ENCODE measurements at regions not wholly inside any gene's neighbourhood (a gene's known extent, or its start where the extent isn't known, plus 50 kb on each side); places are given as distances from the start of the nearest gene placed in this dataset.

DNA sequence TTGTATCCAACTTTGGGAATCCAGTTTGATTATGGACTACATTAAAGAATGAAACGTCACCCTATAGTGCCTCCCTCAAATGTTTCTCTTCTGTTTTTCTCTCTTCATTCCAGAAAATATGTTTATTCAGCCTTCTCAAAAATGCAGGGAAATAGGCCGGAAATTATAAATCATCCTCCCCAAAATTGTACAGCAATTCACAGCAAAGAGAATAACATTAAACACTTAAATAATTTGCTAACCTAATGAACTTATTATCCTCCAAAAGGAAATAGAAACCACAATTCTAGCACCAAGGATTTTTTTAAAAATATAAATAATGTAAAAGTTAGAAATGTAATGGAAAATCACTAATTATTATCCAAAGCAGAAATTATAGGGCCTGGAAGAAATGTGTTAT is 115.9 kb upstream of the CCNG1 start:
- H3K18ac ChIP-seq (ENCODE audit: low read depth, low read length), result no peak overlapping the region
- H3K79me1 ChIP-seq (ENCODE audit: low read depth in 1 of 2, low read length in 2 of 2), result no peaks in the 10 kb centered on the region
- H2BK15ac ChIP-seq (ENCODE audit: low read depth, low read length), result no peak overlapping the region
- H3K27me3 ChIP-seq (ENCODE audit: control insufficient read depth, insufficient read depth, low read length), result no peaks in the 10 kb centered on the region
- no peak overlapping the region for H3K4me3 ChIP-seq (ENCODE audit: insufficient read depth, low read depth, low read length)
- H3K23ac ChIP-seq (ENCODE audit: low read depth, low read length), result no peak overlapping the region
- no peak overlapping the region for H4K5ac ChIP-seq (ENCODE audit: low read depth, low read length)
- no peak overlapping the region for H3K14ac ChIP-seq (replicated peaks; ENCODE audit: low read depth, low read length)
- no TSS peak for BruUV-seq (replicated peaks)
- H3K9me3 ChIP-seq (ENCODE audit: control insufficient read depth, insufficient read depth, low read length), result peaks cover 5% of the 10 kb centered on the region
- H3K9ac ChIP-seq (ENCODE audit: low read depth, low read length), result no peak overlapping the region
- H2BK20ac ChIP-seq (ENCODE audit: low read depth, low read length), result no peak overlapping the region
- H3K4ac ChIP-seq (ENCODE audit: low read depth, low read length), result no peak overlapping the region
- H2BK120ac ChIP-seq (ENCODE audit: low read depth, low read length), result no peak overlapping the region
- H3K9me1 ChIP-seq (ENCODE audit: insufficient read depth, low read length), result no peaks in the 10 kb centered on the region
- H3K4me1 ChIP-seq (ENCODE audit: control insufficient read depth, insufficient read depth, low read length), result no peaks in the 10 kb centered on the region
- no peak overlapping the region for H2AK9ac ChIP-seq (replicated peaks; ENCODE audit: low read depth, low read length, poor library complexity)
- no peak for ATAC-seq (ENCODE audit: low read depth)
- ChIA-PET CTCF (no interaction called here), POLR2A (ENCODE audit: unreplicated experiment) (no interaction called here)
- H3K4me2 ChIP-seq (ENCODE audit: low read depth, low read length), result no peak overlapping the region
- no peak overlapping the region for H2AK5ac ChIP-seq (ENCODE audit: low read depth, low read length)
- no peak overlapping the region for H2BK5ac ChIP-seq (ENCODE audit: low read depth, low read length, poor library complexity, severe bottlenecking)
- WGBS, 2 experiments (ENCODE audit: extremely low coverage in 2 of 2, insufficient read length in 1 of 2), result no CpG with 5 or more reads among the region's 2 CpGs
- no peak overlapping the region for H4K8ac ChIP-seq (ENCODE audit: low read depth in 2 of 2, low read length in 2 of 2)
- H4K91ac ChIP-seq (ENCODE audit: insufficient read depth, low read depth, low read length), result no peak overlapping the region
- dilution Hi-C loops (cut with HindIII; ENCODE audit: low sequenced_read_pairs, unreplicated experiment) (no loop called here), in situ Hi-C loops (cut with MboI; ENCODE audit: low sequenced_read_pairs) (no loop called here), intact Hi-C loops (cut with micrococcal nuclease) (no loop called here)
- H2AFZ ChIP-seq (replicated peaks; ENCODE audit: low read length, poor library complexity), result no peak overlapping the region
- H3K36me3 ChIP-seq (ENCODE audit: control insufficient read depth, insufficient read depth, low read length), result no peaks in the 10 kb centered on the region
- H3K27ac ChIP-seq (ENCODE audit: insufficient read depth, low read length), result no peak overlapping the region
- no peak for DNase-seq
- H3K56ac ChIP-seq (ENCODE audit: extremely low read depth, insufficient read depth, low read length), result no peak overlapping the region
- TF ChIP-seq BHLHE40 (IDR thresholded peaks at IDR 0.05; ENCODE audit: low read depth, low read length), result no peak
- TF ChIP-seq RCOR1 (IDR thresholded peaks at IDR 0.05; ENCODE audit: insufficient replicate concordance, low read length), result no peak
- no peak for TF ChIP-seq RFX5 (IDR thresholded peaks at IDR 0.05; ENCODE audit: low read depth, low read length)
- no peak for TF ChIP-seq CHD1 (IDR thresholded peaks at IDR 0.05; ENCODE audit: low read depth, low read length)
- no peak for TF ChIP-seq POLR2A (IDR thresholded peaks at IDR 0.05; ENCODE audit: low read depth, low read length)
- TF ChIP-seq CEBPB (IDR thresholded peaks at IDR 0.05; ENCODE audit: low read depth, low read length), result no peak
- no peak for TF ChIP-seq MAFK (IDR thresholded peaks at IDR 0.05; ENCODE audit: low read depth, low read length)
- TF ChIP-seq RAD21 (IDR thresholded peaks at IDR 0.05; ENCODE audit: low read length), result no peak
- TF ChIP-seq MAZ (IDR thresholded peaks at IDR 0.05; ENCODE audit: borderline replicate concordance, low read depth, low read length), result no peak
- no peak for TF ChIP-seq FOS (IDR thresholded peaks at IDR 0.05; ENCODE audit: low read depth, low read length)
- TF ChIP-seq SMC3 (IDR thresholded peaks at IDR 0.05; ENCODE audit: low read depth, low read length), result no peak
- no peak for TF ChIP-seq ELK1 (IDR thresholded peaks at IDR 0.05; ENCODE audit: borderline replicate concordance, low read depth, low read length)
- H4K20me1 ChIP-seq (ENCODE audit: insufficient read depth, low read length), result no peaks in the 10 kb centered on the region

All from IMR-90 (cell line).